RWPE2 (cell line): ENCODE measurements at regions not wholly inside any gene's neighbourhood (a gene's known extent, or its start where the extent isn't known, plus 50 kb on each side); places are given as distances from the start of the nearest gene placed in this dataset.

Experiments used
- ATAC-seq: fragments of 200-7000 bp; cut with Tn5 transposase; 3 replicates; pipeline ENCODE4 v1.9.1; 2021; ENCODE audit warnings: low read depth
- DNase-seq: peaks from one replicate; pipeline ENCODE4 v3.0.0-alpha.2; 2020; ENCODE audit warnings: low spot score
- H3K27ac ChIP-seq: fragments of 450-650 bp; 2 replicates; pipeline ENCODE4 v1.5.1; 2017; ENCODE audit warnings: mild to moderate bottlenecking; ENCODE audit not compliant: poor library complexity, severe bottlenecking
- H3K27me3 ChIP-seq: fragments of 250-450 bp; sonication (Bioruptor Pico); 2 replicates; pipeline ENCODE4 v1.5.1; 2021; ENCODE audit warnings: mild to moderate bottlenecking, moderate library complexity; ENCODE audit not compliant: insufficient read depth, poor library complexity, severe bottlenecking
- H3K36me3 ChIP-seq: fragments of 250-450 bp; sonication (Bioruptor Pico); 2 replicates; pipeline ENCODE4 v1.5.1; 2020; ENCODE audit warnings: low read depth, mild to moderate bottlenecking, moderate library complexity
- H3K4me1 ChIP-seq: fragments of 250-450 bp; sonication (Bioruptor Pico); 2 replicates; pipeline ENCODE4 v1.5.1; 2021; ENCODE audit warnings: mild to moderate bottlenecking, moderate library complexity; ENCODE audit not compliant: insufficient read depth, poor library complexity, severe bottlenecking
- H3K4me3 ChIP-seq: fragments of 250-450 bp; sonication (Bioruptor Pico); 2 replicates; pipeline ENCODE4 v1.5.1; 2021; ENCODE audit warnings: mild to moderate bottlenecking, moderate library complexity; ENCODE audit not compliant: severe bottlenecking
- H3K9me3 ChIP-seq: fragments of 250-450 bp; sonication (Bioruptor Pico); 2 replicates; pipeline ENCODE4 v1.5.1; 2021; ENCODE audit warnings: mild to moderate bottlenecking, moderate library complexity; ENCODE audit not compliant: severe bottlenecking
- CTCF ChIP-seq: fragments of 450-650 bp; IDR thresholded peaks from one replicate; pipeline ENCODE4 v1.5.1; 2017; ENCODE audit warnings: mild to moderate bottlenecking, moderate library complexity; ENCODE audit not compliant: poor library complexity, severe bottlenecking

- Histone ChIP-seq H3K27me3 (no peaks in the 10 kb centered on the region), H3K4me1 (no peaks in the 10 kb centered on the region), H3K36me3 (no peaks in the 10 kb centered on the region), H3K27ac (no peak overlapping the region), H3K4me3 (no peak overlapping the region), H3K9me3 (no peaks in the 10 kb centered on the region)
- DNase-seq = no peak
- no peak for TF ChIP-seq CTCF
- no peak for ATAC-seq
Observed at GRCh38 chr3:87837076-87837475, 221.7 kb downstream of the CGGBP1 start.

- no peaks in the 10 kb centered on the region for H3K9me3 ChIP-seq
- no peaks in the 10 kb centered on the region for H3K36me3 ChIP-seq
- DNase-seq = no peak
- H3K27me3 ChIP-seq = no peaks in the 10 kb centered on the region
- no peak for ATAC-seq
- H3K4me3 ChIP-seq = no peak overlapping the region
- no peak overlapping the region for H3K27ac ChIP-seq
- H3K4me1 ChIP-seq = no peaks in the 10 kb centered on the region
- TF ChIP-seq CTCF = no peak
Observed at GRCh38 chr3:87836026-87836425, 222.8 kb downstream of the CGGBP1 start.

- Histone ChIP-seq H3K4me3 (no peak overlapping the region), H3K27ac (no peak overlapping the region), H3K4me1 (no peaks in the 10 kb centered on the region), H3K27me3 (no peaks in the 10 kb centered on the region), H3K9me3 (no peaks in the 10 kb centered on the region), H3K36me3 (no peaks in the 10 kb centered on the region)
- DNase-seq (no peak), ATAC-seq (no peak)
- TF ChIP-seq CTCF = no peak
Observed at GRCh38 chr3:87835236-87835635, 223.6 kb downstream of the CGGBP1 start.

GRCh38 chr3:87834327-87834726 lies 224.5 kb downstream of the CGGBP1 start:
- Histone ChIP-seq H3K36me3 (no peaks in the 10 kb centered on the region), H3K27me3 (no peaks in the 10 kb centered on the region), H3K27ac (no peak overlapping the region), H3K9me3 (no peaks in the 10 kb centered on the region), H3K4me1 (no peaks in the 10 kb centered on the region), H3K4me3 (no peak overlapping the region)
- DNase-seq (no peak), ATAC-seq (no peak)
- TF ChIP-seq CTCF = no peak

- no peaks in the 10 kb centered on the region for H3K9me3 ChIP-seq
Observed at GRCh38 chr3:87833039-87833377, 225.8 kb downstream of the CGGBP1 start.

More at GRCh38 chr3:87833039-87833377, 225.8 kb downstream of the CGGBP1 start:
- Histone ChIP-seq H3K27me3 (no peaks in the 10 kb centered on the region), H3K4me3 (no peak overlapping the region), H3K36me3 (no peaks in the 10 kb centered on the region), H3K27ac (no peak overlapping the region), H3K4me1 (no peaks in the 10 kb centered on the region)
- ATAC-seq (no peak), DNase-seq (no peak)
- TF ChIP-seq CTCF = no peak
